K562 (cell line): ENCODE measurements at regions not wholly inside any gene's neighbourhood (a gene's known extent, or its start where the extent isn't known, plus 50 kb on each side); places are given as distances from the start of the nearest gene placed in this dataset.

ENCODE experiments used
- ATAC-seq: fragments of 200-7000 bp; cut with Tn5 transposase; 3 replicates; pipeline ENCODE4 v1.9.1; 2020; ENCODE audit warnings: moderate library complexity
- BruUV-seq: library from RNA; stranded (reverse); fragments of 400-500 nt; replicated peaks from 2 replicates; lab custom pipeline; 2021; lab: Mats Ljungman, UMichigan
- CTCF ChIA-PET: fragments of 300-600 bp; formaldehyde crosslinking; extraction: SDS; loops from one replicate; lab custom pipeline; 2021; ENCODE audit warnings: low intra/inter-chr PET ratio; lab: Yijun Ruan, JAX
- POLR2A ChIA-PET: fragments of 300-600, 350-650 bp; sonication (Branson Sonifier 250); formaldehyde crosslinking; extraction: SDS; loops from one replicate; lab custom pipeline; 2021; ENCODE audit warnings: antibody characterized with exemption, inconsistent platforms; lab: Yijun Ruan, JAX
- DNase-seq, 4 experiments: peaks; one replicate each; pipeline versions ENCODE4 v3.0.0 to v3.0.0-alpha.2; 2011 to 2018; ENCODE audit warnings: low spot score in 3 of 4, mixed read lengths in 3 of 4; ENCODE audit errors: extremely low read depth in 1 of 4
- FAIRE-seq: peaks from 2 replicates; lab custom pipeline; 2011; peaks lifted over from hg19 to GRCh38; lab: Jason Lieb, UNC
- H2AFZ ChIP-seq: 2 replicates; pipeline ENCODE4 v1.6.0; 2011; ENCODE audit warnings: low read depth, low read length, control low read depth, inconsistent platforms
- H3K27ac ChIP-seq: fragments of 200-600 bp; 3 replicates; pipeline ENCODE4 v1.8.0; 2011; ENCODE audit warnings: low read depth, mild to moderate bottlenecking, control low read depth, inconsistent platforms, low read length, moderate library complexity, mixed read lengths; ENCODE audit errors: extremely low read depth
- H3K27me3 ChIP-seq, 2 experiments: fragments of 300-600 bp in 1 of 2; 2 replicates in 1 of 2; 3 replicates in 1 of 2; pipeline versions ENCODE4 v1.6.0 to v1.8.0; 2011; ENCODE audit warnings: inconsistent platforms in 2 of 2, low read length in 2 of 2, mild to moderate bottlenecking in 1 of 2, mixed read lengths in 1 of 2, moderate library complexity in 1 of 2; ENCODE audit not compliant: control insufficient read depth in 2 of 2, insufficient read depth in 2 of 2
- H3K36me3 ChIP-seq: fragments of 300-600 bp; 3 replicates; pipeline ENCODE4 v1.8.0; 2011; ENCODE audit warnings: mild to moderate bottlenecking, low read length, inconsistent platforms; ENCODE audit not compliant: control insufficient read depth, insufficient read depth
- H3K4me1 ChIP-seq, 2 experiments: fragments of 200-600 bp in 1 of 2; replicated peaks in 1 of 2; 2 replicates in 1 of 2; 3 replicates in 1 of 2; pipeline versions ENCODE4 v1.5.1 to v1.8.0; 2011; ENCODE audit warnings: inconsistent platforms in 2 of 2, low read length in 2 of 2, mild to moderate bottlenecking in 1 of 2, mixed read lengths in 1 of 2, moderate library complexity in 1 of 2; ENCODE audit not compliant: control insufficient read depth in 2 of 2, insufficient read depth in 2 of 2
- H3K4me2 ChIP-seq: 2 replicates; pipeline ENCODE4 v1.6.1; 2011; ENCODE audit warnings: low read length, control low read depth, inconsistent platforms, mixed read lengths; ENCODE audit not compliant: insufficient read depth
- H3K4me3 ChIP-seq: fragments of 200-600 bp; sonication (generic), shearing (Covaris generic); 2 replicates; pipeline ENCODE4 v1.5.1; 2016; ENCODE audit warnings: control low read depth, inconsistent platforms
- H3K79me2 ChIP-seq: fragments of 200-600 bp; 3 replicates; pipeline ENCODE4 v1.8.0; 2011; ENCODE audit warnings: low read length, inconsistent platforms; ENCODE audit not compliant: control insufficient read depth, insufficient read depth
- H3K9ac ChIP-seq, 2 experiments: 2 replicates each; pipeline versions ENCODE4 v1.6.0 to v1.6.1; 2011; ENCODE audit warnings: low read depth in 2 of 2, low read length in 2 of 2, control low read depth in 1 of 2, inconsistent platforms in 1 of 2, mild to moderate bottlenecking in 1 of 2, mixed read lengths in 1 of 2; ENCODE audit not compliant: insufficient read depth in 1 of 2
- H3K9me1 ChIP-seq: one replicate; pipeline ENCODE4 v1.6.0; 2011; ENCODE audit warnings: inconsistent platforms, mild to moderate bottlenecking, low read length, moderate library complexity; ENCODE audit not compliant: control insufficient read depth, insufficient read depth
- H3K9me3 ChIP-seq: replicated peaks from 2 replicates; pipeline ENCODE4 v1.5.1; 2011; ENCODE audit warnings: low read depth, low read length, inconsistent platforms; ENCODE audit not compliant: control insufficient read depth, insufficient read depth
- H4K20me1 ChIP-seq: replicated peaks from 2 replicates; pipeline ENCODE4 v1.6.1; 2011; ENCODE audit warnings: low read length, inconsistent platforms, mixed read lengths; ENCODE audit not compliant: control insufficient read depth, insufficient read depth
- GMEB1 ChIP-seq: fragments of 250-450 bp; sonication (Bioruptor Pico); IDR thresholded peaks from 2 replicates; pipeline ENCODE4 v1.4.0; 2020; ENCODE audit warnings: mild to moderate bottlenecking
- KDM5B ChIP-seq: fragments of 200-600 bp; sonication (generic); IDR thresholded peaks from 2 replicates; pipeline ENCODE4 v1.6.1; 2012; ENCODE audit warnings: low read depth, mild to moderate bottlenecking, moderate library complexity, low read length, control low read depth, inconsistent platforms; ENCODE audit not compliant: insufficient replicate concordance
- LEF1 ChIP-seq: fragments of 450-650 bp; IDR thresholded peaks from 2 replicates; pipeline ENCODE4 v1.6.1; 2016; ENCODE audit warnings: mild to moderate bottlenecking
- MXD1 ChIP-seq: fragments of 250-450 bp; sonication (Bioruptor Pico); IDR thresholded peaks from 2 replicates; pipeline ENCODE4 v1.8.0; 2021; ENCODE audit warnings: borderline replicate concordance, mild to moderate bottlenecking, moderate library complexity; ENCODE audit not compliant: poor library complexity, severe bottlenecking
- PURB ChIP-seq: sonication (generic); formaldehyde crosslinking; IDR thresholded peaks from 2 replicates; pipeline ENCODE4 v1.9.0; 2021; ENCODE audit warnings: low read depth, mild to moderate bottlenecking, missing genetic modification reagents
- SAFB ChIP-seq: fragments of 200-400 bp; formaldehyde crosslinking; IDR thresholded peaks from 2 replicates; pipeline ENCODE4 v1.6.1; 2017; ENCODE audit warnings: low read depth, low read length, borderline replicate concordance
- TCF7 ChIP-seq: sonication (generic); IDR thresholded peaks from 2 replicates; pipeline ENCODE4 v1.6.1; 2016; ENCODE audit warnings: antibody characterized with exemption, borderline replicate concordance
- ZFX ChIP-seq: sonication (generic); formaldehyde crosslinking; IDR thresholded peaks from 2 replicates; pipeline ENCODE4 v1.8.0; 2022; ENCODE audit warnings: mild to moderate bottlenecking, missing genetic modification reagents, moderate library complexity
- ZNF146 ChIP-seq: IDR thresholded peaks from one replicate; pipeline ENCODE4 v1.6.1; 2018; ENCODE audit warnings: missing compliant biosample characterization; ENCODE audit not compliant: unreplicated experiment
- ZNF407 ChIP-seq: fragments of 450-650 bp; IDR thresholded peaks from 2 replicates; pipeline ENCODE4 v1.6.1; 2016; ENCODE audit warnings: low read depth
- WGBS: fragments of 100-300 bp; shearing (Covaris generic); methylation state at CpG from one replicate; pipeline ENCODE4 v1.1.6; 2016; ENCODE audit warnings: low coverage, mixed read lengths; ENCODE audit not compliant: insufficient coverage; ENCODE audit errors: missing lambda C conversion rate; 5-methylcytosine and 5-hydroxymethylcytosine counted together
- in situ Hi-C: fragments of 300-500 bp; cut with MboI; formaldehyde crosslinking; loops from 4 replicates; pipeline ENCODE4 v1.15.0; 2018; ENCODE audit warnings: inconsistent platforms, mixed read lengths
- intact Hi-C: fragments of 100-400 bp; cut with micrococcal nuclease; formaldehyde crosslinking; loops from 2 replicates; pipeline ENCODE4 v1.14.2; 2022
- TF ChIP-seq, protein P1 (sequence below): fragments of 250-450 bp; sonication (Bioruptor Pico); IDR thresholded peaks from 2 replicates; pipeline ENCODE4 v1.4.0; 2020; ENCODE audit warnings: borderline replicate concordance

DNA sequence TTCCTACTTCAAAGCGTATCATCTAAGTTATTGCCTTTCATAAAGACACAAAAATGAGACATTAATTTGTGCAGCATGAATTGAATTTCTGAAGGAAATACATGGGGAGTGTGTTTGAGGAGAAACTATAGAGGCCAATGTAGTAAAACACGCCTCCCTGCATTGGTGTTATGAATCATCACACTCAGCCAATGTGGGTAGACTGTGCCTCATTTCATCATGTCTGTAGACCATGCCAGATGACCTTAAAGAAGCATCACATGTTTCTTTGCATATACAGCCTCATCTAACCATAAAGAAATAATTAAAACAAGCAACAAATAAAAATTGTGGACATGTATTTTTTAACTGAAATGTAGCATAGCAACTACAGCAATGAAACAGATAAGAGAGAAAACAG is 486.0 kb upstream of the ADAMTS9 start:
- ATAC-seq (no peak), FAIRE-seq (no peak), DNase-seq (no peak)
- ChIA-PET CTCF (no interaction called here), POLR2A (interaction anchor here (1.4 kb wide), 1 partner anchor 10 kb away, joined by 5 read pairs; no protein-coding TSS in a partner anchor)
- Histone ChIP-seq H3K4me3 (no peak overlapping the region), H2AFZ (no peak overlapping the region), H3K4me1 (no peaks in the 10 kb centered on the region), H3K27me3 (no peaks in the 10 kb centered on the region), H3K36me3 (no peaks in the 10 kb centered on the region), H3K9me3 (no peaks in the 10 kb centered on the region), H3K27ac (no peak overlapping the region), H3K9ac (no peak overlapping the region), H3K9me1 (no peaks in the 10 kb centered on the region), H3K79me2 (no peaks in the 10 kb centered on the region), H4K20me1 (no peaks in the 10 kb centered on the region), H3K4me2 (no peak overlapping the region)
- BruUV-seq = no TSS peak
- intact Hi-C loops = loop anchor here (5.0 to 10.0 kb wide), 2 partner anchors 459 to 642 kb away; no protein-coding TSS in a partner anchor
- 46% methylated on average over 2 of the region's 2 CpGs for WGBS
- TF ChIP-seq GMEB1 (CRISPR knock-in tag) (no peak), ZNF146 (CRISPR knock-in tag) (no peak), PURB (CRISPR knock-in tag) (no peak), ZNF407 (no peak), TCF7 (no peak), SAFB (no peak), KDM5B (no peak), ZFX (CRISPR knock-in tag) (no peak), MXD1 (CRISPR knock-in tag) (no peak), LEF1 (no peak)
- TF ChIP-seq, protein P1, sequence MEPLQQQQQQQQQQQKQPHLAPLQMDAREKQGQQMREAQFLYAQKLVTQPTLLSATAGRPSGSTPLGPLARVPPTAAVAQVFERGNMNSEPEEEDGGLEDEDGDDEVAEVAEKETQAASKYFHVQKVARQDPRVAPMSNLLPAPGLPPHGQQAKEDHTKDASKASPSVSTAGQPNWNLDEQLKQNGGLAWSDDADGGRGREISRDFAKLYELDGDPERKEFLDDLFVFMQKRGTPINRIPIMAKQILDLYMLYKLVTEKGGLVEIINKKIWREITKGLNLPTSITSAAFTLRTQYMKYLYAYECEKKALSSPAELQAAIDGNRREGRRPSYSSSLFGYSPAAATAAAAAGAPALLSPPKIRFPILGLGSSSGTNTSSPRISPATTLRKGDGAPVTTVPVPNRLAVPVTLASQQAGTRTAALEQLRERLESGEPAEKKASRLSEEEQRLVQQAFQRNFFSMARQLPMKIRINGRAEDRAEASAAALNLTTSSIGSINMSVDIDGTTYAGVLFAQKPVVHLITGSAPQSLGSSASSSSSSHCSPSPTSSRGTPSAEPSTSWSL (CRISPR knock-in tag) = no peak
- in situ Hi-C loops = loop anchor here (25.0 kb wide), 1 partner anchor 637 kb away; no protein-coding TSS in a partner anchor
